H9 (cell line): ENCODE measurements at regions not wholly inside any gene's neighbourhood (a gene's known extent, or its start where the extent isn't known, plus 50 kb on each side); places are given as distances from the start of the nearest gene placed in this dataset.

ENCODE experiments used
- DNase-seq: peaks from one replicate; pipeline ENCODE4 v3.0.0-alpha.2; 2017
- H2AFZ ChIP-seq: one replicate; pipeline ENCODE4 v1.6.1; 2013; ENCODE audit warnings: mild to moderate bottlenecking, low read length, control low read depth, moderate library complexity
- H2AK5ac ChIP-seq: 2 replicates; pipeline ENCODE4 v1.6.1; 2013; ENCODE audit warnings: low read length, control low read depth, mixed read lengths; ENCODE audit not compliant: insufficient read length
- H2BK120ac ChIP-seq: one replicate; pipeline ENCODE4 v1.6.1; 2013; ENCODE audit warnings: low read depth, mild to moderate bottlenecking, low read length, control low read depth, inconsistent platforms; ENCODE audit not compliant: poor library complexity, severe bottlenecking
- H2BK12ac ChIP-seq: 2 replicates; pipeline ENCODE4 v1.6.1; 2013; ENCODE audit warnings: low read length, control low read depth, mixed read lengths, low read depth; ENCODE audit not compliant: insufficient read length
- H2BK15ac ChIP-seq: 2 replicates; pipeline ENCODE4 v1.6.1; 2013; ENCODE audit warnings: low read depth, low read length, control low read depth
- H2BK20ac ChIP-seq: one replicate; pipeline ENCODE4 v1.6.1; 2013; ENCODE audit warnings: low read depth, mild to moderate bottlenecking, low read length, control low read depth, inconsistent platforms; ENCODE audit not compliant: poor library complexity, severe bottlenecking
- H2BK5ac ChIP-seq: 2 replicates; pipeline ENCODE4 v1.6.1; 2013; ENCODE audit warnings: low read length, control low read depth, mixed read lengths; ENCODE audit not compliant: insufficient read length
- H3K14ac ChIP-seq: 2 replicates; pipeline ENCODE4 v1.6.1; 2013; ENCODE audit warnings: low read length, control low read depth; ENCODE audit not compliant: insufficient read depth
- H3K18ac ChIP-seq: 2 replicates; pipeline ENCODE4 v1.6.1; 2013; ENCODE audit warnings: low read depth, mild to moderate bottlenecking, mixed read lengths, low read length, control low read depth; ENCODE audit not compliant: insufficient read length
- H3K23ac ChIP-seq: 2 replicates; pipeline ENCODE4 v1.6.1; 2013; ENCODE audit warnings: low read length, control low read depth, mixed read lengths, low read depth; ENCODE audit not compliant: insufficient read length
- H3K23me2 ChIP-seq: 2 replicates; pipeline ENCODE4 v1.6.1; 2013; ENCODE audit warnings: low read depth, mild to moderate bottlenecking, mixed read lengths, low read length, control low read depth; ENCODE audit not compliant: insufficient read length, poor library complexity, severe bottlenecking
- H3K27ac ChIP-seq: 2 replicates; pipeline ENCODE4 v1.5.1; 2013; ENCODE audit warnings: low read length, control low read depth, mixed read lengths, low read depth; ENCODE audit not compliant: insufficient read length
- H3K27me3 ChIP-seq: 2 replicates; pipeline ENCODE4 v1.6.1; 2013; ENCODE audit warnings: low read length, control low read depth, inconsistent platforms; ENCODE audit not compliant: insufficient read depth
- H3K4ac ChIP-seq: 2 replicates; pipeline ENCODE4 v1.6.1; 2013; ENCODE audit warnings: low read depth, mild to moderate bottlenecking, control low read depth, inconsistent platforms, low read length, moderate library complexity
- H3K4me1 ChIP-seq: 2 replicates; pipeline ENCODE4 v1.6.1; 2013; ENCODE audit warnings: low read length, control low read depth, inconsistent platforms; ENCODE audit not compliant: insufficient read depth
- H3K4me2 ChIP-seq: 2 replicates; pipeline ENCODE4 v1.6.1; 2013; ENCODE audit warnings: low read length, control low read depth, mixed read lengths; ENCODE audit not compliant: insufficient read length, insufficient read depth
- H3K56ac ChIP-seq: 2 replicates; pipeline ENCODE4 v1.6.1; 2013; ENCODE audit warnings: low read depth, mild to moderate bottlenecking, mixed read lengths, low read length, control low read depth; ENCODE audit not compliant: insufficient read length
- H3K79me1 ChIP-seq: 2 replicates; pipeline ENCODE4 v1.6.1; 2013; ENCODE audit warnings: low read depth, mild to moderate bottlenecking, moderate library complexity, low read length, control low read depth, inconsistent platforms; ENCODE audit not compliant: insufficient read depth, poor library complexity, severe bottlenecking
- H3K79me2 ChIP-seq: 2 replicates; pipeline ENCODE4 v1.6.1; 2013; ENCODE audit warnings: low read length, control low read depth, inconsistent platforms; ENCODE audit not compliant: insufficient read depth
- H3K9ac ChIP-seq: 2 replicates; pipeline ENCODE4 v1.6.1; 2013; ENCODE audit warnings: low read length, control low read depth, mixed read lengths; ENCODE audit not compliant: insufficient read length; ENCODE audit errors: extremely low read depth
- H3K9me3 ChIP-seq: one replicate; pipeline ENCODE4 v1.6.1; 2013; ENCODE audit warnings: low read depth, low read length, inconsistent platforms; ENCODE audit not compliant: control insufficient read depth
- H3T11ph ChIP-seq: one replicate; pipeline ENCODE4 v1.6.1; 2013; ENCODE audit warnings: mild to moderate bottlenecking, low read length, control low read depth, inconsistent platforms
- H4K20me1 ChIP-seq: one replicate; pipeline ENCODE4 v1.6.1; 2013; ENCODE audit not compliant: control insufficient read depth, insufficient read length, insufficient read depth
- H4K5ac ChIP-seq: 2 replicates; pipeline ENCODE4 v1.6.1; 2013; ENCODE audit warnings: low read depth, mild to moderate bottlenecking, mixed read lengths, low read length, control low read depth; ENCODE audit not compliant: insufficient read length
- H4K8ac ChIP-seq: replicated peaks from 2 replicates; pipeline ENCODE4 v1.6.1; 2013; ENCODE audit warnings: low read length, control low read depth, mixed read lengths, low read depth; ENCODE audit not compliant: insufficient read length
- H4K91ac ChIP-seq: 2 replicates; pipeline ENCODE4 v1.6.1; 2013; ENCODE audit warnings: low read depth, mild to moderate bottlenecking, moderate library complexity, mixed read lengths, low read length, control low read depth; ENCODE audit not compliant: insufficient read length
- H3K27ac Mint-ChIP-seq, 3 experiments: 2 replicates in 2 of 3; 3 replicates in 1 of 3; pipeline ENCODE4 v1.8.0; 2020 to 2021; ENCODE audit warnings: mixed read lengths in 3 of 3, mild to moderate bottlenecking in 1 of 3, moderate library complexity in 1 of 3
- H3K27me3 Mint-ChIP-seq: 2 replicates; pipeline ENCODE4 v1.8.0; 2021; ENCODE audit warnings: low read depth, mild to moderate bottlenecking, moderate library complexity, mixed read lengths
- H3K36me3 Mint-ChIP-seq, 3 experiments: 2 replicates in 2 of 3; 3 replicates in 1 of 3; pipeline ENCODE4 v1.8.0; 2020 to 2021; ENCODE audit warnings: low read depth in 3 of 3, mixed read lengths in 3 of 3; ENCODE audit not compliant: insufficient read depth in 1 of 3
- H3K4me1 Mint-ChIP-seq, 2 experiments: 2 replicates each; pipeline ENCODE4 v1.8.0; 2020; ENCODE audit warnings: mixed read lengths in 2 of 2
- H3K4me3 Mint-ChIP-seq, 2 experiments: 2 replicates in 1 of 2; 3 replicates in 1 of 2; pipeline ENCODE4 v1.8.0; 2020 to 2021; ENCODE audit warnings: mild to moderate bottlenecking in 2 of 2, mixed read lengths in 2 of 2, moderate library complexity in 1 of 2
- H3K9me3 Mint-ChIP-seq, 2 experiments: 2 replicates in 1 of 2; 3 replicates in 1 of 2; pipeline ENCODE4 v1.8.0; 2020; ENCODE audit warnings: mild to moderate bottlenecking in 2 of 2, mixed read lengths in 2 of 2, moderate library complexity in 1 of 2
- WGBS: extraction: QIAGEN DNeasy Blood & Tissue Kit; methylation state at CpG from one replicate; pipeline ENCODE4 v1.1.7; 2013; ENCODE audit warnings: missing lambda C conversion rate, low lambda C conversion rate, mixed read lengths; ENCODE audit not compliant: insufficient read length; ENCODE audit errors: extremely low coverage; 5-methylcytosine and 5-hydroxymethylcytosine counted together
- TF ChIP-seq, protein P1 (sequence below): fragments of 200-600 bp; sonication (generic); conservative IDR thresholded peaks from 3 replicates; pipeline ENCODE4 v1.8.0; 2021; ENCODE audit warnings: antibody characterized with exemption, mild to moderate bottlenecking

DNA sequence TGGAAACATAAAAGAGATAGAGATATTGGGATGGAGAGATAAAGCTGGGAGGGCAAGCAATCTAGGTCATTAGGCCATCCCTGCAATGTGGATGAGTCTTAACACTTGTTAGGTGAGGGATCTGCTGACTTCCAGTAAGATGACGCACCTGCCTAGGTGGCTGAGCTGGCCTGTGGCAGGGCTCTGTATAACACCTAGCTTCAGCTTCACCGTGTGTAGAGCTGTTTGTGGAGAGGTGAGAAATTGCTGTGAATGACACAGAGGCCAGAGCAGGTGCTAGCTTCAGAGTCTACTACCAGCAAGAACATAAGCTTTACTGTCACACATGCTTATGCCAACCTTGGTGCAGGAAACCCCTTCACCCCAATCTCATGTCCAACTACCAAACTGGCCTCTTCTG lies 1010.0 kb downstream of the TYW1 start:
- no CpG with 5 or more reads among the region's 2 CpGs for WGBS
- H3K14ac ChIP-seq = no peak overlapping the region
- H3K4me1 ChIP-seq = no peaks in the 10 kb centered on the region

More for the DNA sequence above, 1010.0 kb downstream of the TYW1 start:
- Mint-ChIP-seq H3K27me3 (peaks cover 12% of the 10 kb centered on the region), H3K4me3 (no peak overlapping the region), H3K36me3 (peaks cover 0 to 6% (median 5%) of the 10 kb centered on the region in 3 experiments; a peak in 3 of 7 replicates), H3K9me3 (peaks cover 0 to 5% of the 10 kb centered on the region in 2 experiments; a peak in 2 of 5 replicates), H3K4me1 (no peaks in the 10 kb centered on the region), H3K27ac (no peak overlapping the region)
- H3K23ac ChIP-seq = no peak overlapping the region
- H3T11ph ChIP-seq = no peak overlapping the region
- H3K4ac ChIP-seq = no peak overlapping the region
- no peaks in the 10 kb centered on the region for H3K27me3 ChIP-seq
- H2AFZ ChIP-seq = no peak overlapping the region
- H3K79me2 ChIP-seq = no peaks in the 10 kb centered on the region
- no peak overlapping the region for H2BK12ac ChIP-seq
- H4K8ac ChIP-seq = no peak overlapping the region
- H2AK5ac ChIP-seq = no peak overlapping the region
- no peak overlapping the region for H4K5ac ChIP-seq
- H4K20me1 ChIP-seq = no peaks in the 10 kb centered on the region
- no peak overlapping the region for H3K4me2 ChIP-seq
- H3K9me3 ChIP-seq = no peaks in the 10 kb centered on the region
- no peak overlapping the region for H2BK5ac ChIP-seq
- H4K91ac ChIP-seq = no peak overlapping the region
- H2BK15ac ChIP-seq = no peak overlapping the region
- no peaks in the 10 kb centered on the region for H3K79me1 ChIP-seq
- H2BK20ac ChIP-seq = no peak overlapping the region
- TF ChIP-seq, protein P1, sequence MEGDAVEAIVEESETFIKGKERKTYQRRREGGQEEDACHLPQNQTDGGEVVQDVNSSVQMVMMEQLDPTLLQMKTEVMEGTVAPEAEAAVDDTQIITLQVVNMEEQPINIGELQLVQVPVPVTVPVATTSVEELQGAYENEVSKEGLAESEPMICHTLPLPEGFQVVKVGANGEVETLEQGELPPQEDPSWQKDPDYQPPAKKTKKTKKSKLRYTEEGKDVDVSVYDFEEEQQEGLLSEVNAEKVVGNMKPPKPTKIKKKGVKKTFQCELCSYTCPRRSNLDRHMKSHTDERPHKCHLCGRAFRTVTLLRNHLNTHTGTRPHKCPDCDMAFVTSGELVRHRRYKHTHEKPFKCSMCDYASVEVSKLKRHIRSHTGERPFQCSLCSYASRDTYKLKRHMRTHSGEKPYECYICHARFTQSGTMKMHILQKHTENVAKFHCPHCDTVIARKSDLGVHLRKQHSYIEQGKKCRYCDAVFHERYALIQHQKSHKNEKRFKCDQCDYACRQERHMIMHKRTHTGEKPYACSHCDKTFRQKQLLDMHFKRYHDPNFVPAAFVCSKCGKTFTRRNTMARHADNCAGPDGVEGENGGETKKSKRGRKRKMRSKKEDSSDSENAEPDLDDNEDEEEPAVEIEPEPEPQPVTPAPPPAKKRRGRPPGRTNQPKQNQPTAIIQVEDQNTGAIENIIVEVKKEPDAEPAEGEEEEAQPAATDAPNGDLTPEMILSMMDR = no peak
- no peak for DNase-seq
- no peaks in the 10 kb centered on the region for H3K23me2 ChIP-seq
- H3K9ac ChIP-seq = no peak overlapping the region
- H3K18ac ChIP-seq = no peak overlapping the region
- no peak overlapping the region for H2BK120ac ChIP-seq
- H3K56ac ChIP-seq = no peak overlapping the region
- H3K27ac ChIP-seq = no peak overlapping the region
